IMR-90 (cell line): ENCODE measurements at regions not wholly inside any gene's neighbourhood (a gene's known extent, or its start where the extent isn't known, plus 50 kb on each side); places are given as distances from the start of the nearest gene placed in this dataset.

Experiments used
- ATAC-seq: fragments of 200-7000 bp; cut with Tn5 transposase; 2 replicates; pipeline ENCODE4 v1.9.1; 2020; ENCODE audit warnings: low read depth, mild to moderate bottlenecking, moderate library complexity
- BruUV-seq: library from RNA; stranded (reverse); fragments of 400-500 nt; replicated peaks from 2 replicates; lab custom pipeline; 2021; lab: Mats Ljungman, UMichigan
- CTCF ChIA-PET: fragments of 300-600 bp; formaldehyde crosslinking; extraction: SDS; loops from one replicate; lab custom pipeline; 2021; ENCODE audit warnings: antibody characterized with exemption; lab: Yijun Ruan, JAX
- POLR2A ChIA-PET: fragments of 300-600 bp; sonication (Branson Sonifier 250); formaldehyde crosslinking; loops from one replicate; lab custom pipeline; 2022; ENCODE audit warnings: antibody characterized with exemption; ENCODE audit not compliant: unreplicated experiment; lab: Charles Lee
- DNase-seq: peaks from one replicate; pipeline ENCODE4 v3.0.0; 2013
- H2AFZ ChIP-seq: replicated peaks from 2 replicates; pipeline ENCODE3; 2013; ENCODE audit warnings: low read length, mild to moderate bottlenecking; ENCODE audit not compliant: poor library complexity
- H2AK5ac ChIP-seq: 2 replicates; pipeline ENCODE4 v1.6.1; 2013; ENCODE audit warnings: low read depth, low read length, inconsistent platforms
- H2AK9ac ChIP-seq: replicated peaks from 2 replicates; pipeline ENCODE3; 2013; ENCODE audit warnings: mild to moderate bottlenecking, low read depth, low read length, moderate library complexity; ENCODE audit not compliant: poor library complexity
- H2BK120ac ChIP-seq: 2 replicates; pipeline ENCODE4 v1.6.1; 2013; ENCODE audit warnings: low read depth, low read length, inconsistent platforms
- H2BK15ac ChIP-seq: 3 replicates; pipeline ENCODE4 v1.6.1; 2013; ENCODE audit warnings: low read depth, low read length, inconsistent platforms
- H2BK20ac ChIP-seq: 2 replicates; pipeline ENCODE4 v1.6.1; 2013; ENCODE audit warnings: low read depth, mild to moderate bottlenecking, inconsistent platforms, low read length, moderate library complexity
- H2BK5ac ChIP-seq: 2 replicates; pipeline ENCODE4 v1.6.1; 2013; ENCODE audit warnings: mild to moderate bottlenecking, low read depth, low read length, inconsistent platforms; ENCODE audit not compliant: poor library complexity, severe bottlenecking
- H3K14ac ChIP-seq: replicated peaks from 2 replicates; pipeline ENCODE4 v1.6.1; 2013; ENCODE audit warnings: low read depth, low read length, inconsistent platforms
- H3K18ac ChIP-seq: 2 replicates; pipeline ENCODE4 v1.6.1; 2013; ENCODE audit warnings: low read depth, low read length, control low read depth
- H3K23ac ChIP-seq: 2 replicates; pipeline ENCODE4 v1.6.1; 2013; ENCODE audit warnings: low read depth, low read length, inconsistent platforms
- H3K27ac ChIP-seq: 2 replicates; pipeline ENCODE4 v1.5.1; 2013; ENCODE audit warnings: mild to moderate bottlenecking, control low read depth, low read length; ENCODE audit not compliant: insufficient read depth
- H3K27me3 ChIP-seq: 2 replicates; pipeline ENCODE4 v1.6.1; 2013; ENCODE audit warnings: low read length; ENCODE audit not compliant: control insufficient read depth, insufficient read depth
- H3K36me3 ChIP-seq: 2 replicates; pipeline ENCODE4 v1.6.1; 2013; ENCODE audit warnings: low read length, mixed read lengths; ENCODE audit not compliant: control insufficient read depth, insufficient read depth
- H3K4ac ChIP-seq: 2 replicates; pipeline ENCODE4 v1.6.1; 2013; ENCODE audit warnings: low read depth, low read length, inconsistent platforms
- H3K4me1 ChIP-seq: 2 replicates; pipeline ENCODE4 v1.6.1; 2013; ENCODE audit warnings: low read length, mixed read lengths; ENCODE audit not compliant: control insufficient read depth, insufficient read depth
- H3K4me2 ChIP-seq: 2 replicates; pipeline ENCODE4 v1.6.1; 2013; ENCODE audit warnings: low read depth, mild to moderate bottlenecking, control low read depth, low read length, moderate library complexity
- H3K4me3 ChIP-seq: 2 replicates; pipeline ENCODE4 v1.5.1; 2013; ENCODE audit warnings: low read depth, mild to moderate bottlenecking, control low read depth, low read length, moderate library complexity; ENCODE audit not compliant: insufficient read depth
- H3K56ac ChIP-seq: 2 replicates; pipeline ENCODE4 v1.6.1; 2013; ENCODE audit warnings: low read length, inconsistent platforms; ENCODE audit not compliant: insufficient read depth; ENCODE audit errors: extremely low read depth
- H3K79me1 ChIP-seq, 2 experiments: 2 replicates each; pipeline ENCODE4 v1.6.1; 2013; ENCODE audit warnings: low read length in 2 of 2, inconsistent platforms in 1 of 2, low read depth in 1 of 2
- H3K9ac ChIP-seq: 2 replicates; pipeline ENCODE4 v1.6.1; 2013; ENCODE audit warnings: low read depth, low read length, control low read depth
- H3K9me1 ChIP-seq: 2 replicates; pipeline ENCODE4 v1.6.1; 2013; ENCODE audit warnings: low read length, inconsistent platforms; ENCODE audit not compliant: insufficient read depth
- H3K9me3 ChIP-seq: 2 replicates; pipeline ENCODE4 v1.6.1; 2013; ENCODE audit warnings: low read length; ENCODE audit not compliant: control insufficient read depth, insufficient read depth
- H4K20me1 ChIP-seq: 2 replicates; pipeline ENCODE4 v1.6.1; 2013; ENCODE audit warnings: low read length, inconsistent platforms; ENCODE audit not compliant: insufficient read depth
- H4K5ac ChIP-seq: 2 replicates; pipeline ENCODE4 v1.6.1; 2013; ENCODE audit warnings: mild to moderate bottlenecking, low read depth, low read length, control low read depth
- H4K8ac ChIP-seq, 2 experiments: 2 replicates each; pipeline ENCODE4 v1.6.1; 2013; ENCODE audit warnings: low read depth in 2 of 2, low read length in 2 of 2, control low read depth in 1 of 2, inconsistent platforms in 1 of 2
- H4K91ac ChIP-seq: 2 replicates; pipeline ENCODE4 v1.6.1; 2013; ENCODE audit warnings: low read depth, low read length, inconsistent platforms; ENCODE audit not compliant: insufficient read depth
- BHLHE40 ChIP-seq: fragments of 150-350 bp; IDR thresholded peaks from 2 replicates; pipeline ENCODE4 v1.6.1; 2016; ENCODE audit warnings: mild to moderate bottlenecking, low read depth, low read length
- CEBPB ChIP-seq: IDR thresholded peaks from 2 replicates; pipeline ENCODE4 v1.6.1; 2012; ENCODE audit warnings: low read depth, low read length, improper control_type of control experiment
- FOS ChIP-seq: fragments of 150-350 bp; IDR thresholded peaks from 2 replicates; pipeline ENCODE4 v1.6.1; 2016; ENCODE audit warnings: low read depth, low read length
- MAFK ChIP-seq: IDR thresholded peaks from 2 replicates; pipeline ENCODE4 v1.6.1; 2012; ENCODE audit warnings: low read depth, low read length, improper control_type of control experiment
- MXI1 ChIP-seq: IDR thresholded peaks from 2 replicates; pipeline ENCODE4 v1.6.1; 2012; ENCODE audit warnings: low read depth, mild to moderate bottlenecking, low read length, moderate library complexity, borderline replicate concordance
- NFE2L2 ChIP-seq: fragments of 150-350 bp; IDR thresholded peaks from 2 replicates; pipeline ENCODE4 v1.6.1; 2016; ENCODE audit warnings: low read depth, mild to moderate bottlenecking, low read length
- POLR2A ChIP-seq: IDR thresholded peaks from 2 replicates; pipeline ENCODE4 v1.6.1; 2012; ENCODE audit warnings: mild to moderate bottlenecking, low read depth, low read length
- RAD21 ChIP-seq: IDR thresholded peaks from 2 replicates; pipeline ENCODE4 v1.6.1; 2012; ENCODE audit warnings: low read length, improper control_type of control experiment
- RCOR1 ChIP-seq: IDR thresholded peaks from 2 replicates; pipeline ENCODE4 v1.6.1; 2012; ENCODE audit warnings: mild to moderate bottlenecking, low read length, improper control_type of control experiment; ENCODE audit not compliant: insufficient replicate concordance
- RFX5 ChIP-seq: IDR thresholded peaks from 2 replicates; pipeline ENCODE4 v1.8.0; 2012; ENCODE audit warnings: low read depth, mild to moderate bottlenecking, low read length, moderate library complexity
- SMC3 ChIP-seq: fragments of 150-350 bp; IDR thresholded peaks from 2 replicates; pipeline ENCODE4 v1.6.1; 2016; ENCODE audit warnings: low read depth, mild to moderate bottlenecking, antibody characterized with exemption, low read length, moderate library complexity
- WGBS, 2 experiments: methylation state at CpG; one replicate each; pipeline versions ENCODE4 v1.1.5 to v1.1.7; 2013; ENCODE audit warnings: missing lambda C conversion rate in 2 of 2; ENCODE audit not compliant: insufficient read length in 1 of 2; ENCODE audit errors: extremely low coverage in 2 of 2; 5-methylcytosine and 5-hydroxymethylcytosine counted together
- dilution Hi-C: fragments of 300-500 bp; cut with HindIII; formaldehyde crosslinking; loops from one replicate; pipeline ENCODE4 v1.14.3; 2018; ENCODE audit warnings: low sequenced_read_pairs; ENCODE audit not compliant: unreplicated experiment
- in situ Hi-C: fragments of 300-500 bp; cut with MboI; formaldehyde crosslinking; loops from 3 replicates; pipeline ENCODE4 v1.14.3; 2019; ENCODE audit warnings: low sequenced_read_pairs, inconsistent platforms, mixed read lengths
- intact Hi-C: fragments of 100-400 bp; cut with micrococcal nuclease; formaldehyde crosslinking; loops from 2 replicates; pipeline ENCODE4 v1.10.0; 2022
- TF ChIP-seq, protein P1 (sequence below): fragments of 150-350 bp; IDR thresholded peaks from 2 replicates; pipeline ENCODE4 v1.6.1; 2017; ENCODE audit warnings: mild to moderate bottlenecking, antibody characterized with exemption, low read length, low read depth
- TF ChIP-seq, protein P2 (sequence below): conservative IDR thresholded peaks from 2 replicates; pipeline ENCODE4 v1.5.1; 2012; ENCODE audit warnings: mild to moderate bottlenecking, low read depth, low read length, improper control_type of control experiment

DNA sequence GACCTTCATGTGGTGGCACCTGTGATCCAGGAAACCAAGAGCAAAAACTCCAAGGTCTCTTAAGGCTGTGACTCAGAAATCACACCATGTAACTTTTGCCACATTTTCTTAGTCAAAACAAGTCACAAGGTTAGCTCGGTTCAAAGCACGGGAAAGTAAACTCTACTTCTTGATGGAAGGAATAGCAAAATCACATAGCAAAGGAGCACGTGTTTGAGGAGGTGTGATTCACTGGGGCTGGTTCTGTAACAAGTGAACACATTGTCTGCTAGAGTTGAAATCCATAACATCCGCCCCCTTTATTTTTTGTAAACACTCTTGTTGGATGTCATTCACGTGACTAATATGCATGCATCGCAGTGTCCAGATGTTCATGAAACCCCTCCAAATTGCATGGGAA, 415.0 kb upstream of the MAF start:
- H3K4me2 ChIP-seq = no peak overlapping the region
- no peak overlapping the region for H2BK5ac ChIP-seq
- no peaks in the 10 kb centered on the region for H3K36me3 ChIP-seq
- H3K27me3 ChIP-seq = no peaks in the 10 kb centered on the region
- no peak overlapping the region for H3K14ac ChIP-seq
- ATAC-seq (no peak), DNase-seq (peak; percentile 2)
- H2BK20ac ChIP-seq = no peak overlapping the region
- H3K9me3 ChIP-seq = peaks cover 2% of the 10 kb centered on the region; the same call in 1 of the 2 replicates
- WGBS, 2 experiments = 40% methylated on average over 1 of the region's 6 CpGs; no CpG with 5 or more reads in 1 of the 2 experiments
- no peaks in the 10 kb centered on the region for H3K9me1 ChIP-seq
- no peak overlapping the region for H2AK9ac ChIP-seq
- H3K4me3 ChIP-seq = no peak overlapping the region
- intact Hi-C loops (no loop called here), dilution Hi-C loops (no loop called here), in situ Hi-C loops (no loop called here)
- H3K18ac ChIP-seq = no peak overlapping the region
- TF ChIP-seq RAD21 (no peak), RCOR1 (no peak), MXI1 (no peak), MAFK (no peak), BHLHE40 (no peak), SMC3 (no peak), FOS (no peak), CEBPB (no peak), RFX5 (no peak), POLR2A (no peak), NFE2L2 (no peak)
- TF ChIP-seq, protein P1, sequence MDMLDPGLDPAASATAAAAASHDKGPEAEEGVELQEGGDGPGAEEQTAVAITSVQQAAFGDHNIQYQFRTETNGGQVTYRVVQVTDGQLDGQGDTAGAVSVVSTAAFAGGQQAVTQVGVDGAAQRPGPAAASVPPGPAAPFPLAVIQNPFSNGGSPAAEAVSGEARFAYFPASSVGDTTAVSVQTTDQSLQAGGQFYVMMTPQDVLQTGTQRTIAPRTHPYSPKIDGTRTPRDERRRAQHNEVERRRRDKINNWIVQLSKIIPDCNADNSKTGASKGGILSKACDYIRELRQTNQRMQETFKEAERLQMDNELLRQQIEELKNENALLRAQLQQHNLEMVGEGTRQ = no peak
- TF ChIP-seq, protein P2, sequence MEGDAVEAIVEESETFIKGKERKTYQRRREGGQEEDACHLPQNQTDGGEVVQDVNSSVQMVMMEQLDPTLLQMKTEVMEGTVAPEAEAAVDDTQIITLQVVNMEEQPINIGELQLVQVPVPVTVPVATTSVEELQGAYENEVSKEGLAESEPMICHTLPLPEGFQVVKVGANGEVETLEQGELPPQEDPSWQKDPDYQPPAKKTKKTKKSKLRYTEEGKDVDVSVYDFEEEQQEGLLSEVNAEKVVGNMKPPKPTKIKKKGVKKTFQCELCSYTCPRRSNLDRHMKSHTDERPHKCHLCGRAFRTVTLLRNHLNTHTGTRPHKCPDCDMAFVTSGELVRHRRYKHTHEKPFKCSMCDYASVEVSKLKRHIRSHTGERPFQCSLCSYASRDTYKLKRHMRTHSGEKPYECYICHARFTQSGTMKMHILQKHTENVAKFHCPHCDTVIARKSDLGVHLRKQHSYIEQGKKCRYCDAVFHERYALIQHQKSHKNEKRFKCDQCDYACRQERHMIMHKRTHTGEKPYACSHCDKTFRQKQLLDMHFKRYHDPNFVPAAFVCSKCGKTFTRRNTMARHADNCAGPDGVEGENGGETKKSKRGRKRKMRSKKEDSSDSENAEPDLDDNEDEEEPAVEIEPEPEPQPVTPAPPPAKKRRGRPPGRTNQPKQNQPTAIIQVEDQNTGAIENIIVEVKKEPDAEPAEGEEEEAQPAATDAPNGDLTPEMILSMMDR = no peak
- no peaks in the 10 kb centered on the region for H3K79me1 ChIP-seq
- no peak overlapping the region for H3K23ac ChIP-seq
- no peak overlapping the region for H3K27ac ChIP-seq
- no peak overlapping the region for H4K5ac ChIP-seq
- H2AK5ac ChIP-seq = no peak overlapping the region
- ChIA-PET POLR2A (no interaction called here), CTCF (no interaction called here)
- H3K4me1 ChIP-seq = no peaks in the 10 kb centered on the region
- no peak overlapping the region for H4K8ac ChIP-seq
- H3K4ac ChIP-seq = no peak overlapping the region
- no peak overlapping the region for H2AFZ ChIP-seq
- no peak overlapping the region for H2BK15ac ChIP-seq
- no peaks in the 10 kb centered on the region for H4K20me1 ChIP-seq
- H3K9ac ChIP-seq = no peak overlapping the region
- H4K91ac ChIP-seq = no peak overlapping the region
- H3K56ac ChIP-seq = no peak overlapping the region
- BruUV-seq = no TSS peak
- H2BK120ac ChIP-seq = no peak overlapping the region
